Right lobe of liver (tissue), 4 donors: ENCODE measurements at regions not wholly inside any gene's neighbourhood (a gene's known extent, or its start where the extent isn't known, plus 50 kb on each side); places are given as distances from the start of the nearest gene placed in this dataset.

Source experiments
- POLR2A ChIP-seq: fragments of 450-650 bp; IDR thresholded peaks from one replicate; pipeline ENCODE4 v1.6.1; 2017; ENCODE audit warnings: antibody characterized with exemption, mild to moderate bottlenecking
- TF ChIP-seq, protein P1 (sequence below), 4 donors: fragments of 200-600 bp in 3 of 4; fragments of 450-650 bp in 1 of 4; IDR thresholded peaks; one replicate each; pipeline versions ENCODE4 v1.5.1 to v1.8.0; 2016 to 2022; ENCODE audit warnings: antibody characterized with exemption in 4 of 4, mild to moderate bottlenecking in 2 of 4
- donor health status: DM: no; HTN: no; CAD: no.
- donor health status: DM: no; HTN: no; CAD: no.
- donor health status: DM: no; HTN: yes; CAD: no.

DNA sequence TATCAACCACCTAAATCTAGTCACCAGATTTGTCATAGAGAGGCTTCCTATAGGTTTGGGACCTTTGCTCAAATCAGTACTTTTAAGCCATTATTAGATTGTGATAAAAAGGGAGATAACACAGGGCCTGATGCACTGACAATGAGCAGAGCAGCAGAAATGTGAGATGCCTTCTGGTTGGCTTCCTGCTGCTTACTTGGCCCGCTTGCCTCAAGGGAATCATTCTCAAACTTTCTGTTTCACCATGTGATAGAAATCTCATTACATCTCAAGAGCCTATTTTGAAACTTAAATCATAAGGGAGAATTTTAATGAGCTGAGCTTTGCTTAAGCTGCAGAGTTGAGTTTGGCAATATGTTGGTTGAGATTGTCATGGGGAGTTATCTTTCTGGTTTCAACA is 606.0 kb downstream of the DHX35 start:
- TF ChIP-seq, protein P1, sequence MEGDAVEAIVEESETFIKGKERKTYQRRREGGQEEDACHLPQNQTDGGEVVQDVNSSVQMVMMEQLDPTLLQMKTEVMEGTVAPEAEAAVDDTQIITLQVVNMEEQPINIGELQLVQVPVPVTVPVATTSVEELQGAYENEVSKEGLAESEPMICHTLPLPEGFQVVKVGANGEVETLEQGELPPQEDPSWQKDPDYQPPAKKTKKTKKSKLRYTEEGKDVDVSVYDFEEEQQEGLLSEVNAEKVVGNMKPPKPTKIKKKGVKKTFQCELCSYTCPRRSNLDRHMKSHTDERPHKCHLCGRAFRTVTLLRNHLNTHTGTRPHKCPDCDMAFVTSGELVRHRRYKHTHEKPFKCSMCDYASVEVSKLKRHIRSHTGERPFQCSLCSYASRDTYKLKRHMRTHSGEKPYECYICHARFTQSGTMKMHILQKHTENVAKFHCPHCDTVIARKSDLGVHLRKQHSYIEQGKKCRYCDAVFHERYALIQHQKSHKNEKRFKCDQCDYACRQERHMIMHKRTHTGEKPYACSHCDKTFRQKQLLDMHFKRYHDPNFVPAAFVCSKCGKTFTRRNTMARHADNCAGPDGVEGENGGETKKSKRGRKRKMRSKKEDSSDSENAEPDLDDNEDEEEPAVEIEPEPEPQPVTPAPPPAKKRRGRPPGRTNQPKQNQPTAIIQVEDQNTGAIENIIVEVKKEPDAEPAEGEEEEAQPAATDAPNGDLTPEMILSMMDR (IDR thresholded peaks at IDR 0.05): no peak
- TF ChIP-seq POLR2A: no peak
